ENCODE measurements at regions not wholly inside any gene's neighbourhood (a gene's known extent, or its start where the extent isn't known, plus 50 kb on each side); places are given as distances from the start of the nearest gene placed in this dataset.

DNA sequence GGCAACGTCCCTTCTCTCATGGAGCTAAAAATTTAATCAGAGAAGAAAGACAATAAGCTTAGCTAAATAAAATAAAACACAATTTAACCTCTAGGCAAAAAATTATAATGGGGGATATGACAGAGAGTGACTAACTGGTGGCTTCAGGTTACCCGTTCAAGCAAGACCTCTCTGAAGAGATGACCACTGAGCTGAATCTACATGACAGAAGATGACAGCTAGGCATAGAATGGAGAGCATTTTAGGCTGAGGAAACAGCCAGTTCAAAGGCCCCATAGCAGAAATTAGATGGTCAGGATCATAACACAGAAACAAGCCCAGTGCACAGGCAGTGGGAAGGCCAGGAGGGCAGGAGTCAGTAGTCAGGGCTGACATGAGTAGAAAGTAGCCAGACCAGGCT lies 1094.3 kb downstream of the VRK1 start:
- ChIA-PET CTCF (interaction anchor here (0.7 kb wide), 1 partner anchor 437 kb away, joined by 3 read pairs; no protein-coding TSS in a partner anchor), POLR2A (ENCODE audit: unreplicated experiment) (no interaction called here)
- Histone ChIP-seq H4K91ac (ENCODE audit: insufficient read depth, low read depth, low read length) (no peak overlapping the region), H3K14ac (replicated peaks; ENCODE audit: low read depth, low read length) (no peak overlapping the region), H3K9me3 (ENCODE audit: control insufficient read depth, insufficient read depth, low read length) (peaks cover 27% of the 10 kb centered on the region), H3K56ac (ENCODE audit: extremely low read depth, insufficient read depth, low read length) (no peak overlapping the region), H3K27ac (ENCODE audit: insufficient read depth, low read length) (no peak overlapping the region), H4K20me1 (ENCODE audit: insufficient read depth, low read length) (no peaks in the 10 kb centered on the region), H3K4me2 (ENCODE audit: low read depth, low read length) (no peak overlapping the region), H3K4me3 (ENCODE audit: insufficient read depth, low read depth, low read length) (no peak overlapping the region), H3K4ac (ENCODE audit: low read depth, low read length) (no peak overlapping the region), H3K4me1 (ENCODE audit: control insufficient read depth, insufficient read depth, low read length) (no peaks in the 10 kb centered on the region), H3K27me3 (ENCODE audit: control insufficient read depth, insufficient read depth, low read length) (no peaks in the 10 kb centered on the region), H2AK5ac (ENCODE audit: low read depth, low read length) (no peak overlapping the region), H3K18ac (ENCODE audit: low read depth, low read length) (no peak overlapping the region), H3K36me3 (ENCODE audit: control insufficient read depth, insufficient read depth, low read length) (no peaks in the 10 kb centered on the region), H3K9ac (ENCODE audit: low read depth, low read length) (no peak overlapping the region), H4K8ac (ENCODE audit: low read depth in 2 of 2, low read length in 2 of 2) (no peak overlapping the region), H3K79me1 (ENCODE audit: low read depth in 1 of 2, low read length in 2 of 2) (no peaks in the 10 kb centered on the region), H2AK9ac (replicated peaks; ENCODE audit: low read depth, low read length, poor library complexity) (no peak overlapping the region), H3K9me1 (ENCODE audit: insufficient read depth, low read length) (no peaks in the 10 kb centered on the region), H2BK120ac (ENCODE audit: low read depth, low read length) (no peak overlapping the region), H2BK5ac (ENCODE audit: low read depth, low read length, poor library complexity, severe bottlenecking) (no peak overlapping the region), H2AFZ (replicated peaks; ENCODE audit: low read length, poor library complexity) (no peak overlapping the region), H3K23ac (ENCODE audit: low read depth, low read length) (no peak overlapping the region), H2BK20ac (ENCODE audit: low read depth, low read length) (no peak overlapping the region), H2BK15ac (ENCODE audit: low read depth, low read length) (no peak overlapping the region), H4K5ac (ENCODE audit: low read depth, low read length) (no peak overlapping the region)
- in situ Hi-C loops (cut with MboI; ENCODE audit: low sequenced_read_pairs) (no loop called here), intact Hi-C loops (cut with micrococcal nuclease) (no loop called here), dilution Hi-C loops (cut with HindIII; ENCODE audit: low sequenced_read_pairs, unreplicated experiment) (no loop called here)
- DNase-seq (no peak), ATAC-seq (ENCODE audit: low read depth) (no peak)
- no TSS peak for BruUV-seq (replicated peaks)
- no CpG with 5 or more reads among the region's 2 CpGs for WGBS, 2 experiments (ENCODE audit: extremely low coverage in 2 of 2, insufficient read length in 1 of 2)
- TF ChIP-seq MAZ (IDR thresholded peaks at IDR 0.05; ENCODE audit: borderline replicate concordance, low read depth, low read length) (no peak), POLR2A (IDR thresholded peaks at IDR 0.05; ENCODE audit: low read depth, low read length) (no peak), CEBPB (IDR thresholded peaks at IDR 0.05; ENCODE audit: low read depth, low read length) (no peak), RAD21 (IDR thresholded peaks at IDR 0.05; ENCODE audit: low read length) (no peak), RFX5 (IDR thresholded peaks at IDR 0.05; ENCODE audit: low read depth, low read length) (no peak), RCOR1 (IDR thresholded peaks at IDR 0.05; ENCODE audit: insufficient replicate concordance, low read length) (no peak), FOS (IDR thresholded peaks at IDR 0.05; ENCODE audit: low read depth, low read length) (no peak), MAFK (IDR thresholded peaks at IDR 0.05; ENCODE audit: low read depth, low read length) (no peak)
- TF ChIP-seq, protein P1, sequence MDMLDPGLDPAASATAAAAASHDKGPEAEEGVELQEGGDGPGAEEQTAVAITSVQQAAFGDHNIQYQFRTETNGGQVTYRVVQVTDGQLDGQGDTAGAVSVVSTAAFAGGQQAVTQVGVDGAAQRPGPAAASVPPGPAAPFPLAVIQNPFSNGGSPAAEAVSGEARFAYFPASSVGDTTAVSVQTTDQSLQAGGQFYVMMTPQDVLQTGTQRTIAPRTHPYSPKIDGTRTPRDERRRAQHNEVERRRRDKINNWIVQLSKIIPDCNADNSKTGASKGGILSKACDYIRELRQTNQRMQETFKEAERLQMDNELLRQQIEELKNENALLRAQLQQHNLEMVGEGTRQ (IDR thresholded peaks at IDR 0.05; ENCODE audit: low read depth, low read length), result no peak

All from IMR-90 (cell line).